ENCODE measurements at regions not wholly inside any gene's neighbourhood (a gene's known extent, or its start where the extent isn't known, plus 50 kb on each side); places are given as distances from the start of the nearest gene placed in this dataset.

GRCh38 chr1:172931340-172931739, 119.4 kb downstream of the TNFSF18 start:
- TF ChIP-seq EZH2 (IDR thresholded peaks at IDR 0.05; ENCODE audit: low read depth) (no peak), CTCF (conservative IDR thresholded peaks at IDR 0.05) (no peak)
